Fibroblast of lung (primary cell): ENCODE measurements at regions not wholly inside any gene's neighbourhood (a gene's known extent, or its start where the extent isn't known, plus 50 kb on each side); places are given as distances from the start of the nearest gene placed in this dataset.

Experiments
- CTCF ChIP-seq, 2 donors: IDR thresholded peaks in 1 of 2; conservative IDR thresholded peaks in 1 of 2; 1 replicate in 1 of 2; 2 replicates in 1 of 2; pipeline ENCODE4 v1.5.1; 2011 to 2012; ENCODE audit warnings: low read length in 2 of 2, control low read depth in 1 of 2, inconsistent platforms in 1 of 2, low read depth in 1 of 2, mild to moderate bottlenecking in 1 of 2
- EZH2 ChIP-seq: IDR thresholded peaks from 2 replicates; pipeline ENCODE4 v1.5.1; 2012; ENCODE audit warnings: low read length, control low read depth, mild to moderate bottlenecking; ENCODE audit errors: missing control alignments

GRCh38 chrY:12526362-12527063, 174.5 kb upstream of the USP9Y start:
- TF ChIP-seq EZH2 (no peak), CTCF (conservative IDR thresholded peaks at IDR 0.05 in 1 of 2, IDR thresholded peaks at IDR 0.05 in 1 of 2; ENCODE audit: low read depth in 1 of 2, low read length in 2 of 2) (no peak)
